HG03442 (cell line): ENCODE measurements at regions not wholly inside any gene's neighbourhood (a gene's known extent, or its start where the extent isn't known, plus 50 kb on each side); places are given as distances from the start of the nearest gene placed in this dataset.
"Not testable (repeated sequence)": the region's sequence is repeated elsewhere in the genome, so short reads cannot be mapped to it uniquely, and the experiment has no call there.

ENCODE experiments used
- ATAC-seq: cut with Tn5 transposase; IDR thresholded peaks from one replicate; pipeline ENCODE4 v1.9.1; 2021; ENCODE audit warnings: mild to moderate bottlenecking, moderate library complexity; ENCODE audit not compliant: unreplicated experiment

DNA sequence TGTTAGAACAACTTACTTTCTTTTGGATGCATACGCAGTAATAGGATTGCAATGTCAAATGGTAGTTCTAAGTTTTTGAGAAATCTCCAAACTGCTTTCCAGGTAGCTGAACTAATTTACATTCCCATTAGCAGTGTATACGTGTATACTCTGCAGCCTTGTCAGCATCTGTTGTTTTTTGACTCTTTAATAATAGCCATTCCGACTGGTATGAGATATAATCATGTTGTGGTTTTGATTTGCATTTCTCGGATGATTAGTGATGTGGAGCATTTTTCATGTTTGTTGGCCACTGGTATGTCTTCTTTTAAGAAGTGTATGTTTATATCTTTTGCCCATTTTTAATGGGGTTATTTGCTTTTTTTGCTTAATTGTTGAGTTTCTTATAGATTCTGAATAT lies 76.9 kb upstream of the HNRNPA1L2 start:
- peak; percentile 94 for ATAC-seq

DNA sequence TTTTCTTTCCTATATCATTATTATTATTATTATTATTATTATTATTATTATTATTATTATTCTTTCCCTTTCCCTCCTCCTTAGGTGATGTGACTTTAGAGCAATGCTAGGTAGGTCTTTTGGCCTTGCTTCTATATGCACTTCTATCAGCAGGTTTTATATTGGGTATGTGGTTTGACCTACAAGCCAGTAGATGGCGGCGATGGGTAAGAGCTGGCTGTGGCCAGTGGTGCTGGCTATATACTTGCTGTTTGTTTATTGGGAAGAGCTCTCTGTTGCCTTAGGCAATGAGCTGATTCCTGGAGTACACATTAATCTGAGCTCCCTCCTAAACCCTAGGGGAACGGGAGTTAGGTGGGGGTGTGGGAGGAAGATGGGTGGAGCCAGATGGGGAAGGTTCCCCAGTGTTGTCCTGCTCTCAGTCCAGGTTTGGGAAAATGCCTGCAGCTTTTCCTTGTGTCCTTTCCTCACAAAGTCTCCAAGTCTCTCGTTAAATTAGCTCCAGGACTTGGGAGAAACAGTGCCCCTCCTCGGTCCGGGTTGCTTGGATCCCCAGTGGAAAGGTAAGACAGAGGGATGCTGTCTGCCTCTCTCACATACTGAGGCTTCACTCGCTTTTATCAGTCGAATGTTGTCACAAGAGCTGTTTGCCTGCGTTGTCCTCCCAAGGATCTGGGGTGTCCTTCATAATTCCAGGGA lies 72.2 kb upstream of the HNRNPA1L2 start:
- peak; percentile 64 for ATAC-seq

DNA sequence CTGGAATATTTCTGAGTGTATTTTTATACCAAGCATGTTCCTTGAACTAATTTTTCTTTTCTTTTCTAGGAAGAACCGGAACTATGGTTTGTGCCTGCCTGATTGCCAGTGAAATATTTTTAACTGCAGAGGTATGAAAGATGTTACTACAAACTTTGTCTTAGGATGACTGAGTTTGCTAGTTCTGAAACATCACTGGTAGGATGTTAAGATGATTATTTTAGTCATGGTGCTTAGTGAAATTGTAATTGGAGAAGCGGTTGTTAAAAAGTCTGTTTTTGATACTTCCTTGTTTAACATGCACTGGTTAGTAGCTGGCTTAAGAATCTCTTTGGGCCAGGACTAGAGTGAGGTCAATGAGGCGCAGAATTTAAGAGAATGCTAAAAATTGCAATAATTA lies 71.1 kb upstream of the HNRNPA1L2 start:
- not testable (repeated sequence) for ATAC-seq

DNA sequence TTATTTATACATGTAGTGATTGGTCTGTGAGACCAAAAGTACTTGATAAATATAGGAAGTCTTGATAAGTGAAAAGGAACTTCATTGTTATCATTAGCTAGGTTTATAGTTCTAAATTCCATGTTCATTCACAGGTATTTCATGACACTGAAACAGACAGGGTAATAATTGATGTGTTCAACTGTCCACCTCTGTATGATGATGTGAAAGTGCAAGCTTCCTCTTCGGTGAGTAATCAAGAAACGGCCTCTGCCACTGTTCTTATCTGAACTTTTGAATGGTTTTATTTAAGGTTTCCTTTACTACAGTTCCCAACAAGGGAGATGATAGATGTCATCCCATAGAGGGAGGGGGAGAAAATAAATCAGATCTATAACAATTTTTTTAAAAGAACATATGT lies 59.3 kb upstream of the HNRNPA1L2 start:
- ATAC-seq = peak; percentile 91
